ENCODE measurements at regions not wholly inside any gene's neighbourhood (a gene's known extent, or its start where the extent isn't known, plus 50 kb on each side); places are given as distances from the start of the nearest gene placed in this dataset.
A peak's percentile ranks its signal among the peaks of the same experiment; 100 is the strongest.

GRCh38 chr2:107312240-107312639 lies 426.3 kb upstream of the ST6GAL2 start:
- no peak for DNase-seq

GRCh38 chr2:107313316-107313715 lies 427.3 kb upstream of the ST6GAL2 start:
- no peak for DNase-seq

- no peak for DNase-seq
These were observed 434.9 kb upstream of the ST6GAL2 start for GRCh38 chr2:107320881-107321280.

- DNase-seq = no peak
These were observed 436.4 kb upstream of the ST6GAL2 start for GRCh38 chr2:107322416-107322815.

GRCh38 chr2:107323946-107324565 lies 438.1 kb upstream of the ST6GAL2 start:
- DNase-seq = peak; percentile 50

- peak; percentile 88 for DNase-seq
These were observed 440.2 kb upstream of the ST6GAL2 start for GRCh38 chr2:107325981-107326786.

GRCh38 chr2:107334306-107334705 lies 448.3 kb upstream of the ST6GAL2 start:
- no peak for DNase-seq

- DNase-seq = no peak
These were observed 450.6 kb upstream of the ST6GAL2 start for GRCh38 chr2:107336526-107336925.

GRCh38 chr2:107337209-107337898 lies 451.4 kb upstream of the ST6GAL2 start:
- no peak for DNase-seq

- no peak for DNase-seq
These were observed 452.1 kb upstream of the ST6GAL2 start for GRCh38 chr2:107338059-107338458.

GRCh38 chr2:107338571-107338970 lies 452.6 kb upstream of the ST6GAL2 start:
- DNase-seq = no peak

- no peak for DNase-seq
These were observed 455.0 kb upstream of the ST6GAL2 start for GRCh38 chr2:107340955-107341354.

GRCh38 chr2:107349329-107349728 lies 463.4 kb upstream of the ST6GAL2 start:
- DNase-seq = no peak

GRCh38 chr2:107354175-107354574 lies 468.2 kb upstream of the ST6GAL2 start:
- no peak for DNase-seq

- DNase-seq = no peak
These were observed 468.3 kb upstream of the RGPD4 start for GRCh38 chr2:107358362-107358761.

- DNase-seq = no peak
These were observed 467.7 kb upstream of the RGPD4 start for GRCh38 chr2:107359021-107359420.

GRCh38 chr2:107361751-107362381 lies 464.8 kb upstream of the RGPD4 start:
- DNase-seq = no peak

GRCh38 chr2:107362993-107363392 lies 463.7 kb upstream of the RGPD4 start:
- no peak for DNase-seq

GRCh38 chr2:107363806-107364205 lies 462.9 kb upstream of the RGPD4 start:
- DNase-seq = no peak

GRCh38 chr2:107364361-107364950 lies 462.2 kb upstream of the RGPD4 start:
- no peak for DNase-seq

- DNase-seq = no peak
These were observed 452.4 kb upstream of the RGPD4 start for GRCh38 chr2:107374249-107374648.

GRCh38 chr2:107376909-107377308 lies 449.8 kb upstream of the RGPD4 start:
- DNase-seq = no peak
